ENCODE measurements at regions not wholly inside any gene's neighbourhood (a gene's known extent, or its start where the extent isn't known, plus 50 kb on each side); places are given as distances from the start of the nearest gene placed in this dataset.

DNA sequence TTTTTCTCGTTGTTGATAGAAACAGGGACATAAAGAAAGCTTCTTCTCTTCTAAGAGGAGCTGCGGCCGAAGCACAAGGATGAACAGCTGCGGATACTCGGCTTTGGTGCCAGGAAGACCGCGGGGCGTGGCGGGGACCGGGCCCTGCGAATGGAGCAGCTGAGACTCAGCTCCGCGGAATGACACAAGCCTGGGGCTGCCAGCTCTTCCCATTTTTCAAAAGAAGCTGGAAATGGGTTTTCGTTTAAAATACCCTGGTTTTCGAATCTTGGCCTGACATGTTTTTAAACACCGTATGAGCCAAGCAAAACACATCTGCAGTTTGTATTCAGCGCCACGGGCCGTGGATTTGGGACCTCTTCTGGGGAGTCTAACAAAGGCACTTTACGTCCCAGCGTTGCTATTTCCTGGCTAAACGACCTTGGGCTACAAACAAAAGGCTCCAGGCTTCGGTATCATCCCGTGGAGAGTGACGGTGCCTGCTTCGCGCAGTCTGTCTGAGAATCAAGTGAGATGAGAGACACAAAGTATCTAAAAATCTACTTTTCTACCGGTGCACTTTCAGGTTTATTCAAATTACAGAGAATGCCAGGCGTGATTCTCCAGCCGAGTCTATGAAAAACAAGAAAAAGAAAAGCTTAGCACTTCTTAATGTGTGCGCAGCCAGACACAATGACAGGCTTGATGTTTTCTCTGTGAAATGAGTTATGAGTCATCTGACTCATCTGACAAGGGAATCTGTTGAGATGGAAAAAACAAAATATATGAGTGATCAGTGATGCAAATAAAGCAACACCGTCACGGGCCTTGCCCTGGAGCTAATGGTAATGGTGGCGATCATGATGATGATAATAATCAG, 114.0 kb upstream of the TMEM132D start:
- DNase-seq (ENCODE audit: low read depth) = no peak
- TF ChIP-seq POLR2A (IDR thresholded peaks at IDR 0.05; ENCODE audit: extremely low read depth, insufficient read length) = no peak
- TF ChIP-seq, protein P1, sequence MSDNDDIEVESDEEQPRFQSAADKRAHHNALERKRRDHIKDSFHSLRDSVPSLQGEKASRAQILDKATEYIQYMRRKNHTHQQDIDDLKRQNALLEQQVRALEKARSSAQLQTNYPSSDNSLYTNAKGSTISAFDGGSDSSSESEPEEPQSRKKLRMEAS (IDR thresholded peaks at IDR 0.05; ENCODE audit: low read depth, low read length) = no peak
- TF ChIP-seq, protein P2, sequence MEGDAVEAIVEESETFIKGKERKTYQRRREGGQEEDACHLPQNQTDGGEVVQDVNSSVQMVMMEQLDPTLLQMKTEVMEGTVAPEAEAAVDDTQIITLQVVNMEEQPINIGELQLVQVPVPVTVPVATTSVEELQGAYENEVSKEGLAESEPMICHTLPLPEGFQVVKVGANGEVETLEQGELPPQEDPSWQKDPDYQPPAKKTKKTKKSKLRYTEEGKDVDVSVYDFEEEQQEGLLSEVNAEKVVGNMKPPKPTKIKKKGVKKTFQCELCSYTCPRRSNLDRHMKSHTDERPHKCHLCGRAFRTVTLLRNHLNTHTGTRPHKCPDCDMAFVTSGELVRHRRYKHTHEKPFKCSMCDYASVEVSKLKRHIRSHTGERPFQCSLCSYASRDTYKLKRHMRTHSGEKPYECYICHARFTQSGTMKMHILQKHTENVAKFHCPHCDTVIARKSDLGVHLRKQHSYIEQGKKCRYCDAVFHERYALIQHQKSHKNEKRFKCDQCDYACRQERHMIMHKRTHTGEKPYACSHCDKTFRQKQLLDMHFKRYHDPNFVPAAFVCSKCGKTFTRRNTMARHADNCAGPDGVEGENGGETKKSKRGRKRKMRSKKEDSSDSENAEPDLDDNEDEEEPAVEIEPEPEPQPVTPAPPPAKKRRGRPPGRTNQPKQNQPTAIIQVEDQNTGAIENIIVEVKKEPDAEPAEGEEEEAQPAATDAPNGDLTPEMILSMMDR (IDR thresholded peaks at IDR 0.05; ENCODE audit: low read depth, low read length) = no peak
- TF ChIP-seq MYC (IDR thresholded peaks at IDR 0.05; ENCODE audit: low read depth, low read length) = no peak
- H3K4me3 ChIP-seq (ENCODE audit: low read depth, low read length) = no peak overlapping the region

DNA sequence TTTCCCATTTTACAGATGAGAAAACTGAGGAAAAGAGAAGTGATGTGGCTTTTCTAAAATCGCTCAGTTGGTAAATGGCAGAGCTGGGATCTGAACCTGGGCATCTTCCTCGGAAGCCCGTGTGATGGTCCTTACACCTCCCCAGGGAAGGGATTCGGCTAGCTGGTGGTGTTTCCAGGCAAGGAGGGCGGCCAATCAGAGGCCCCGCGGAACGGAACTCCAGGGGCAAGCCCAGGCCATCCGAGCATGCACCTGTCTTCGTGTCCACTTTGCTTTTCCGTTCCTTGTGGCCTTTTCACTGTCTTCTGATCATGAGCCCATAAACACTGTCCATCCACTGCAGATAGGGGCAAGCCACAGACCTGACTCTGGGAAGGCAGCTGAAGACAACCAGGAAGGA, 114.8 kb upstream of the TMEM132D start:
- no peak for TF ChIP-seq MYC (IDR thresholded peaks at IDR 0.05; ENCODE audit: low read depth, low read length)
- TF ChIP-seq, protein P1 (IDR thresholded peaks at IDR 0.05; ENCODE audit: low read depth, low read length) = no peak
- TF ChIP-seq POLR2A (IDR thresholded peaks at IDR 0.05; ENCODE audit: extremely low read depth, insufficient read length) = no peak
- TF ChIP-seq, protein P2 (IDR thresholded peaks at IDR 0.05; ENCODE audit: low read depth, low read length) = no peak
- no peak overlapping the region for H3K4me3 ChIP-seq (ENCODE audit: low read depth, low read length)
- DNase-seq (ENCODE audit: low read depth) = no peak

DNA sequence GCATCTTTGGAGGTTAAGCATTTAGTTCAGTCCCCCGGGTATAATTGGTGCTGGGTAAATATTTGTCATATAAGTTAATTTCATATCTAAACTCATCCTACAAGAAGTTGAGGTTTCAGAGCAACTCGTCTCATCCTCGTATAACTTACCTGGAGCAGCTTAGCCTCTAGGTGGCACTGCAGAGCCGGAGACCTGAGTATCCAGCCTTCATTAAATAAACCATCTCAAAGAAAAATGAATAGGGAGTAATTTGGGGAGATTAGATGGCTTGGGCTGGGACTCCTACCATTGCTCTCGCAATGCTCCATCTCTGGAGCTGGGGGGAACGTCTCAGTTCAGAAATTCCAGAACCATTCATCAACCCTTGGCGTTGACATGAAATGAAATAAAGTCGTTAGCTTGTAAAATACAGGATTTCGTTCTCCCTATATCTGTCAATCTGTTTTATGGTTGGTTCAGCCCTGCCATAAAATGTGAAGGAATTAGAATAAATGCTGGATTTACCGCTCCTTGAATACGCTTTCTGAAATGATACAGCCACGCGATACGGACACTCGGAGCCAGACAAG, 122.9 kb upstream of the TMEM132D start:
- no peak overlapping the region for H3K4me3 ChIP-seq (ENCODE audit: low read depth, low read length)
- peak; percentile 58 for DNase-seq (ENCODE audit: low read depth)
- no peak for TF ChIP-seq MYC (IDR thresholded peaks at IDR 0.05; ENCODE audit: low read depth, low read length)
- TF ChIP-seq, protein P2 (IDR thresholded peaks at IDR 0.05; ENCODE audit: low read depth, low read length) = peak; percentile 93

DNA sequence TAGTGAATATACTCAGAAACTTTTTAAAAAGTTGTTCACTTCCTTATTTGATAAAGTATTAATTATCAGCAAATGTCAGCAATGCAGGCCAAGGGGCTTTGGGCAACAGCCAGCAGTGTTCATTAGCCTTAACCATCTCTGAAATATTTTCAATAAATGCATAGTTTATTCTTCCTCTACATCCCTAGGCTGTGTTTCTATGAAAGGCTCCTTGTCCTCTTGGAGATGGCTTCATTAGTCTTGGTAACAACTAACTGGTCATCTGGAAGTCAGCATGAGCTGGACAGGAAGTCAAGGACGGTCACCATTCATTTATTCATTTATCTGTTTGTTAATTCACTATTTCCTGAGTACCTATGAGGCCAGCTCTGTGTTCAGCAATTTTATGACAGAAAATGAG, 124.0 kb upstream of the TMEM132D start:
- TF ChIP-seq, protein P1 (IDR thresholded peaks at IDR 0.05; ENCODE audit: low read depth, low read length) = no peak
- TF ChIP-seq MYC (IDR thresholded peaks at IDR 0.05; ENCODE audit: low read depth, low read length) (no peak), POLR2A (IDR thresholded peaks at IDR 0.05; ENCODE audit: extremely low read depth, insufficient read length) (no peak)
- TF ChIP-seq, protein P2 (IDR thresholded peaks at IDR 0.05; ENCODE audit: low read depth, low read length) = no peak
- DNase-seq (ENCODE audit: low read depth) = no peak
- H3K4me3 ChIP-seq (ENCODE audit: low read depth, low read length) = no peak overlapping the region

DNA sequence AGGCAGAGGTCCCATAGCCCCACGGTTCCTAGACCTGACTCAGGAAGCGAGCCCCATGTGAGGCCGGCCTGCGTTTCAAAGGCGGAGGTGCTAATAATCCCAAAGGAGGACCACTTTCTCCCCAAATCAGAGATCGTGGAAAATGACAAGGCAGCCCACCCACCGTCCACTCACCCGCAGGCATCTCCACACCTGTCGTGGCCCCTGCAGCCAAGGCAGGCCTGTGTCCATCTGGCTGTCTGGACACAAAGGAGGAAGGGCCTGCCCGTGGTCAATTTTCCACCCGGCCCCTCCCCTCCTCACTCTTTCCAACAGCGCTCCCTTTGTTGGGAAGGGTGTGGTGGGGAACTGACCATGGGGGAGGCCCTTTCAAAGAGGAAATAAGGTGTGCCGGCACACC, 125.3 kb upstream of the TMEM132D start:
- TF ChIP-seq POLR2A (IDR thresholded peaks at IDR 0.05; ENCODE audit: extremely low read depth, insufficient read length) = no peak
- TF ChIP-seq, protein P2 (IDR thresholded peaks at IDR 0.05; ENCODE audit: low read depth, low read length) = no peak
- TF ChIP-seq, protein P1 (IDR thresholded peaks at IDR 0.05; ENCODE audit: low read depth, low read length) = no peak
- TF ChIP-seq MYC (IDR thresholded peaks at IDR 0.05; ENCODE audit: low read depth, low read length) = no peak
- DNase-seq (ENCODE audit: low read depth) = no peak
- no peak overlapping the region for H3K4me3 ChIP-seq (ENCODE audit: low read depth, low read length)
